Prostate gland (tissue), 2 donors: ENCODE measurements at regions not wholly inside any gene's neighbourhood (a gene's known extent, or its start where the extent isn't known, plus 50 kb on each side); places are given as distances from the start of the nearest gene placed in this dataset.

Experiments
- DNase-seq: peaks from one replicate; pipeline ENCODE4 v3.0.0-alpha.2; 2019; ENCODE audit warnings: low spot score
- H3K27ac ChIP-seq, 2 donors: fragments of 200-600 bp; sonication (generic); 2 replicates each; pipeline ENCODE4 v1.5.1; 2017 to 2019
- H3K27me3 ChIP-seq: fragments of 200-600 bp; sonication (generic); replicated peaks from 2 replicates; pipeline ENCODE4 v1.5.1; 2019; ENCODE audit not compliant: insufficient read depth
- H3K36me3 ChIP-seq, 2 donors: fragments of 200-600 bp; sonication (generic); 1 replicate in 1 of 2; 2 replicates in 1 of 2; pipeline versions ENCODE4 v1.5.1 to v1.8.1; 2017 to 2019
- H3K4me1 ChIP-seq: fragments of 200-600 bp; sonication (generic); replicated peaks from 2 replicates; pipeline ENCODE4 v1.5.1; 2019
- H3K4me3 ChIP-seq, 2 donors: fragments of 200-600 bp; sonication (generic); 2 replicates each; pipeline ENCODE4 v1.5.1; 2017 to 2019
- H3K9me3 ChIP-seq: fragments of 200-600 bp; sonication (generic); 2 replicates; pipeline ENCODE4 v1.5.1; 2017
- CTCF ChIP-seq, 4 experiments: fragments of 200-600 bp in 2 of 4; fragments of 450-650 bp in 2 of 4; sonication (generic) in 2 of 4; IDR thresholded peaks; 1 replicate in 3 of 4; 2 replicates in 1 of 4; pipeline ENCODE4 v1.5.1; 2016 to 2019; ENCODE audit warnings: antibody characterized with exemption in 4 of 4, mild to moderate bottlenecking in 2 of 4, moderate library complexity in 2 of 4
- POLR2A ChIP-seq: fragments of 450-650 bp; IDR thresholded peaks from one replicate; pipeline ENCODE4 v1.6.1; 2016; ENCODE audit warnings: antibody characterized with exemption, mild to moderate bottlenecking
- POLR2AphosphoS5 ChIP-seq: sonication (generic); formaldehyde crosslinking; IDR thresholded peaks from one replicate; pipeline ENCODE4 v1.6.1; 2017; ENCODE audit warnings: antibody characterized with exemption
- WGBS: methylation state at CpG from one replicate; pipeline ENCODE4 v1.1.5; 2018; 5-methylcytosine and 5-hydroxymethylcytosine counted together
- intact Hi-C: fragments of 100-400 bp; cut with DNase I; formaldehyde crosslinking; loops from one replicate; pipeline ENCODE4 v1.14.2; 2022

DNA sequence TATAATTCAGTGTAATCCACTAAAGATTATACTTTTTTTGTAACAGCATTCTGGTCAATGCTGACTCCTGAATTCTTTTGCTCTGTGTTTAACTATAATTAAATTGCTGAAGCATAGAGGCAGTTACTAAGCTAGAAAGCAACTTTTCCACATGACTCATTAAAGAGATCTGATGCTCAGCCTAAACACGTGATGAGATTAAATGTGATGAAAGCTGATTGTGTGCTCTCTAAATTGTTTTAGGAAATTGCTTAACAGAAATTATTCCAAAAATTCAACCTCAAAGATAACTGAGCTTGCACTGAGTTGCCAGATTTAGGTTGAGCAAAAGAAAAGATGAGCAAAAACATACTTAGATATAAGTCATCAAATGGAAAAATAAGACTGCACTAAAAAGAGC, 1033.6 kb downstream of the FAM181B start:
- no peak overlapping the region for H3K27ac ChIP-seq
- DNase-seq = no peak
- intact Hi-C loops = no loop called here
- 56% methylated on average over 1 of the region's 1 CpG for WGBS
- H3K4me1 ChIP-seq = no peaks in the 10 kb centered on the region
- H3K36me3 ChIP-seq = no peaks in the 10 kb centered on the region
- TF ChIP-seq POLR2A (no peak), POLR2AphosphoS5 (no peak), CTCF (IDR thresholded peaks at IDR 0.05) (no peak)
- no peaks in the 10 kb centered on the region for H3K9me3 ChIP-seq
- H3K4me3 ChIP-seq = no peak overlapping the region
- no peaks in the 10 kb centered on the region for H3K27me3 ChIP-seq

- intact Hi-C loops = no loop called here
- Histone ChIP-seq H3K27me3 (no peaks in the 10 kb centered on the region), H3K4me1 (no peaks in the 10 kb centered on the region), H3K4me3 (no peak overlapping the region), H3K9me3 (no peaks in the 10 kb centered on the region), H3K36me3 (no peaks in the 10 kb centered on the region), H3K27ac (no peak overlapping the region)
- DNase-seq = no peak
- 93% methylated on average over 2 of the region's 2 CpGs for WGBS
- TF ChIP-seq CTCF (IDR thresholded peaks at IDR 0.05) = no peak
- TF ChIP-seq POLR2A = no peak
- no peak for TF ChIP-seq POLR2AphosphoS5
These were observed 1046.6 kb downstream of the FAM181B start for GRCh38 chr11:81687057-81687456.

- no peak for TF ChIP-seq POLR2A
- no peak for TF ChIP-seq POLR2AphosphoS5
- TF ChIP-seq CTCF (IDR thresholded peaks at IDR 0.05) = no peak
- Histone ChIP-seq H3K36me3 (no peaks in the 10 kb centered on the region), H3K27me3 (no peaks in the 10 kb centered on the region), H3K9me3 (no peaks in the 10 kb centered on the region), H3K27ac (no peak overlapping the region), H3K4me3 (no peak overlapping the region), H3K4me1 (no peaks in the 10 kb centered on the region)
- no peak for DNase-seq
- WGBS = 63% methylated on average over 3 of the region's 3 CpGs
- intact Hi-C loops = no loop called here
These were observed 1059.5 kb downstream of the FAM181B start for GRCh38 chr11:81674211-81674610.

DNA sequence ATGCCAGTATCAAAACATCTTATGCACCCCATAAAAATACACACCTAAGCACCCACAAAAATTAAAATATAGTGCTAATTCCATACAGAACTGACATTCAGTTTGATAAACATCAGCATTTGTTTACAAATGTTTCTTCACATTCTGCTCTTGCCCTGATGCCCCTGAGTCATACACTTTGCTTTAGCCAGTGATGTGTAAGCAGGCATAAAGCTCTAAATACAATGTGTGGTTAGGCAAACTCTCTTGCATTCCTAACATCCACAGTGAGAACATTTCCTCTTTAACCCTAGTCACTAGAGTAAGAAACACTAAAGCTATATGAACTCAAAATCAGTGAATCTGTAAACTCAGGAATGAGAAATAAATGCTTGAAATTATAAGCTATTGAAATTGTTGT, 1060.7 kb downstream of the FAM181B start:
- Histone ChIP-seq H3K27me3 (no peaks in the 10 kb centered on the region), H3K9me3 (no peaks in the 10 kb centered on the region), H3K36me3 (no peaks in the 10 kb centered on the region), H3K4me1 (no peaks in the 10 kb centered on the region), H3K4me3 (no peak overlapping the region), H3K27ac (no peak overlapping the region)
- TF ChIP-seq POLR2AphosphoS5 (no peak), CTCF (IDR thresholded peaks at IDR 0.05) (no peak), POLR2A (no peak)
- intact Hi-C loops = no loop called here
- DNase-seq = no peak

DNA sequence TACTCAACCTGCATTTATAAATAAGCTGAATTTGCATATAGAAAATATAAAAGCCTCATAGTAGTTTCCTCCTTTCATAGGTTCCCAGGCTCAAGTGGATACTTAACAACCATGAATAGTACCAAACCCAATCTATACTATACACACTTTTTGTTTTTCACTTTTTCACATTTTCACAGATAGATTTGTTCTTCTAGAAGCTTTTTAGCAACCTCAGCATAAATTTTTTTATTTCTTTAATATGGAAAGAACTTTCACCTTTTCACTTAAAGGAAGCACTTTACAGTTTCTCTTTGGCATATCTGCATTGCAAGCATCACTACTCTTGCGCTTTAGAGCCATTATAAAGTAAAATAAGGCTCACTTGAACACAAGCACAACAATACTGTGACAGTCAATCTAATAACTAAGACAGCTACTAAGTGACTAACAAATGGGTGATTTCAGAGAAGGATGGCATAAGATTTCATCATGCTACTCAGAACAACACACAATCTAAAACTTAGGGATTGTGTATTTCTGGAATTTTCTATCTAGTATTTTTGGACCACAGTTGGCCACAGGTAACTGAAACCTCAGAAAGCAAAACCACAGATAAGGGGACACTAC, 1063.6 kb downstream of the FAM181B start:
- intact Hi-C loops = no loop called here
- DNase-seq = no peak
- no peak for TF ChIP-seq CTCF (IDR thresholded peaks at IDR 0.05)
- no peak for TF ChIP-seq POLR2AphosphoS5
- TF ChIP-seq POLR2A = no peak
- Histone ChIP-seq H3K9me3 (no peaks in the 10 kb centered on the region), H3K36me3 (no peaks in the 10 kb centered on the region), H3K4me1 (no peaks in the 10 kb centered on the region), H3K27me3 (no peaks in the 10 kb centered on the region), H3K4me3 (no peak overlapping the region), H3K27ac (no peak overlapping the region)
- WGBS = 95% methylated on average over 1 of the region's 1 CpG
